ENCODE measurements at regions not wholly inside any gene's neighbourhood (a gene's known extent, or its start where the extent isn't known, plus 50 kb on each side); places are given as distances from the start of the nearest gene placed in this dataset.

DNA sequence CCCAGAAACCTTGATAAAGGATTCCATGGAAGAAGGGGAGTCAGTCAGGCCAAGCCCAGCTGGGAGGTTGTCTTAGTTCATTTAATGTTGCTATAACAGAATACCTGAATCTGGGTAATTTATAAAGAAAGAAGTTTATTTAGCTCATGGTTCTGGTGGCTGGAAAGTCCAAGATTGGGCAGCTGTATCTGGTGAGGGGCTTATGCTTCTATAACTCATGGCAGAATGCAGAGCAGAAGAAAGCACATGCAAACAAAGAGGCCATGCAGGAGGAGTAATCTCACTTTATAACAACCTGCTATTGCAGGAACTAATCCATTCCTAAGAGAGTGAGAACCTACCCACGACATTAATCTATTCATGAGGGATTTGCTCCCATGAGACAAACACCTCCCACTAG, 54.2 kb upstream of the ANKRD1 start:
- ChIA-PET CTCF (interaction anchor here (1.0 to 2.1 kb wide), 5 partner anchors 9 to 276 kb away, joined by 3 to 7 read pairs (median 4); no protein-coding TSS in a partner anchor), POLR2A (no interaction called here)
- DNase-seq (ENCODE audit: extremely low spot score): no peak

DNA sequence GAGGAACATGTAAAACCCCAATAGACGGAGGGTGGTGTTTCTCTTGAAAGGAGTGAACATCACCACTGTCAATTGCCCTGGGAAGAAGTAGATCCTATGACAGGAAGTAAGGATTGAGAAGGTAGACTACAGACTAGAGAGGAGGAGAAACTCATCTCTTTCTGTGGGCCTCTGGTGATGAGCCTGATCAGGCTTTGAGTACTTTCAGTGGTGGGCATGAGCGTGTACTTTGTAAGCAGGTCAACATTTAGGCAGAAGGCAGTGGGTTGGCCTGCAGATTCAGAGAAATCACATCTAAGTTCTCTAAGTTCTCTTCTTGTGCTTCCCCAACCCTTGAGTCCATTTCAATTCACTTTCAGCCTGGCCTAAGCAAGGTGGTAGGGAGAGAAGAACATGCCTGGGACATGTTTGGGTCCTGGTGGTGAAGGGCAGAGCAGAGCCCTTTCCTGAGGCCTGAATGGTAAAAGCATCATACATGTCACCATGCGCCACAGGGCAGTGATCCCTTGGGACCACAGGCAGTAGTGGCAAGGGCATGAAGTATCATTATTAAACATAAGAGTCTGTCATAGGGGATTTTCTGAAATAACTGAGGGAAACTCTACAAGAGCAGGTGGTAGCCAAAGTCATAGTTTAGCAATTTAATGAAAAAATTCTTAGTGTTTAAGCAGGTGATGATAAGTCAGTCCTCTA, 56.4 kb upstream of the ANKRD1 start:
- POLR2A ChIA-PET: no interaction called here
- TF ChIP-seq, protein P1, sequence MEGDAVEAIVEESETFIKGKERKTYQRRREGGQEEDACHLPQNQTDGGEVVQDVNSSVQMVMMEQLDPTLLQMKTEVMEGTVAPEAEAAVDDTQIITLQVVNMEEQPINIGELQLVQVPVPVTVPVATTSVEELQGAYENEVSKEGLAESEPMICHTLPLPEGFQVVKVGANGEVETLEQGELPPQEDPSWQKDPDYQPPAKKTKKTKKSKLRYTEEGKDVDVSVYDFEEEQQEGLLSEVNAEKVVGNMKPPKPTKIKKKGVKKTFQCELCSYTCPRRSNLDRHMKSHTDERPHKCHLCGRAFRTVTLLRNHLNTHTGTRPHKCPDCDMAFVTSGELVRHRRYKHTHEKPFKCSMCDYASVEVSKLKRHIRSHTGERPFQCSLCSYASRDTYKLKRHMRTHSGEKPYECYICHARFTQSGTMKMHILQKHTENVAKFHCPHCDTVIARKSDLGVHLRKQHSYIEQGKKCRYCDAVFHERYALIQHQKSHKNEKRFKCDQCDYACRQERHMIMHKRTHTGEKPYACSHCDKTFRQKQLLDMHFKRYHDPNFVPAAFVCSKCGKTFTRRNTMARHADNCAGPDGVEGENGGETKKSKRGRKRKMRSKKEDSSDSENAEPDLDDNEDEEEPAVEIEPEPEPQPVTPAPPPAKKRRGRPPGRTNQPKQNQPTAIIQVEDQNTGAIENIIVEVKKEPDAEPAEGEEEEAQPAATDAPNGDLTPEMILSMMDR (IDR thresholded peaks at IDR 0.05; ENCODE audit: control extremely low read depth, extremely low read depth, low read depth, missing control alignments): no peak
- DNase-seq (ENCODE audit: extremely low spot score): no peak
- CTCF ChIA-PET: interaction anchor here (3.9 kb wide), 1 partner anchor 66 kb away, joined by 22 read pairs; no protein-coding TSS in a partner anchor

More for the DNA sequence above, 54.2 kb upstream of the ANKRD1 start:
- TF ChIP-seq, protein P1 (IDR thresholded peaks at IDR 0.05; ENCODE audit: control extremely low read depth, extremely low read depth, low read depth, missing control alignments): no peak

DNA sequence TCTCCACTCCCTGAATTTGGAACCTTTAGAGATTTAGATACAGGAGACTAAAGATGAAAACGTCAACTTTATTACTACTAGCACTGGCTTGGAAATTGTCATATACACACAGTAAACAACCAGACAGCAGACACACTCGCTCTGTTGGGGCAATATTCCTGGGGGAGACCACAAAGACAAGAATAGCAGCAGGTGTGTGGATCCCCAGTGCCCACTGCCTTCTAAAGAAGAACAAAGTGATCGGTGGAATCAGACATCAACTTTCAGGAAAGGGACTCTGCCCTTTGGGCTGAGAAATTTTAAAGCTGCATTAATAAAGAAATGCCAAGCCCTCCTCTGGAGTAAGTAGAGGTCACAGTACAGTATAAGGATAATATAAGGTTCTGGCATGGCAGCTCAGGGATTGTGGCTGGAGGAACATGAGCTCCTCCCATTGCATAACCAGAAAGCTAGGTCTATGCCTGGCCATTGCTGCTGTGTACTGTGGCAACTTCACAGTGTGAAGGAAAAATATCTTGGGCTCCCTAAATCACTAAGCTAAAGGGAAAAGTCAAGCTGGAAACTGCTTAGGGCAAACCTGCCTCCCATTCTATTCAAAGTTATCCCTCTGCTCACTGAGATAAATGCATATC, 57.1 kb upstream of the ANKRD1 start:
- POLR2A ChIA-PET: no interaction called here
- DNase-seq (ENCODE audit: extremely low spot score): no peak
- CTCF ChIA-PET: interaction anchor here (0.9 to 8.8 kb wide), 3 partner anchors 9 to 66 kb away, joined by 4 to 55 read pairs (median 22); no protein-coding TSS in a partner anchor
- TF ChIP-seq, protein P1 (IDR thresholded peaks at IDR 0.05; ENCODE audit: control extremely low read depth, extremely low read depth, low read depth, missing control alignments): no peak

DNA sequence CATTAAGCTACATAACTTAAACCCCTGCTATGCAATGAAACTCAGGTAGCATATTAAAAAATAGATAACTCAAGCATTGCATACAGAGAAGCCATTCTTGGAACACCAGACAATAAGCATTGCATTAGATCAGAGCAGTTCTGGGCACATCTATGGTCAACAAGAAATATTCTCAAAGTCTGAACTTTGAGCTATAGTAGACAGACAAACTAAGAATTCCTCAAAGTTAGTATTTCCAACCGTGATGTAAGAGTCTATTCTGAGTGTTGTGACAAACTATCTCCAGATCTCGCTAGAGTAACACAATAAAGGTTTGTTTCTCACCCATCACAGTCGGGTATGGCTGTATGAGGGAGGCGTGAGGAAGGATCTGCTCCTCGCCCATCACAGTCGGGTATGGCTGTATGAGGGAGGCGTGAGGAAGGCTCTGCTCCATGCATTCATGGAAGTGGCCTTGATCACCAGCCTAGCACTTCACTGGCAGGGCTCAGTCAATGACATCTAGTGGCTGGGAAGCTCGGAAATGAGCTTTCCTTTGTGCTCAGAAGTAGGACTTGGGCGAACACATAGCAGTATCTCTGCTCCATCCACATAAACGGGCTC, 61.6 kb upstream of the ANKRD1 start:
- TF ChIP-seq, protein P1 (IDR thresholded peaks at IDR 0.05; ENCODE audit: control extremely low read depth, extremely low read depth, low read depth, missing control alignments): no peak
- POLR2A ChIA-PET: no interaction called here
- CTCF ChIA-PET: interaction anchor here (0.8 to 8.8 kb wide), 7 partner anchors 8 to 71 kb away, joined by 3 to 55 read pairs (median 6); no protein-coding TSS in a partner anchor
- no peak for DNase-seq (ENCODE audit: extremely low spot score)

DNA sequence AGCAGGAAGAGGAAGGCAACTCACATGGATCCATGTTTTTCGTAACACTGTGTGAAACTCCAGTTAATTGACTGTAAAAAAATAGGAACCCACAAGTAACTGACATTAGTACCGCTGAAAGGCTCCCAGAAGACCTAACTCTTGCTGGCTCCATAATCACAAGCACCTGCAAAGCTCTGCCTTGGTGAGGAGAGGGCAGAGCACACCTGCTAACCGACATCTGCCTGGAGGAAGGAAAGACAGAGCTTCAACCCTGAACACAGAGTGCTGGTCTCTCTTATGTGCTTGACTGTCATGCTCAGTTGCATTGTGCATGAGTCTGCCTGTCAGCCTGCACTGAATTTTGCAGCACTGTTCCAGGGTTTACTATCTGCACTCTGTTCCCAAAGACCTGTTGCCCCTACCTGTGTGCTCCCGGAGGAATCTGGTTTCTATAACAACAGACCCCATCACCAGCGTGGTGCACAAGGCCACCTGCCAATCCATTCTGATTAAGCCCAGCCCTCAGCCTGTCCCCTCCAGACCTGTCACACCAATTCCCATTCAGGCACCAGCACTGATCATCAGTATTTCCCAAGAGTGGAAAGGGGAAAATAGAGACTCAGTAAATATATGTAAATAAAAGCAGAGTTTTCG, 63.1 kb upstream of the ANKRD1 start:
- CTCF ChIA-PET: interaction anchor here (1.3 to 8.8 kb wide), 6 partner anchors 11 to 72 kb away, joined by 3 to 55 read pairs (median 6); no protein-coding TSS in a partner anchor
- no peak for DNase-seq (ENCODE audit: extremely low spot score)
- TF ChIP-seq, protein P1 (IDR thresholded peaks at IDR 0.05; ENCODE audit: control extremely low read depth, extremely low read depth, low read depth, missing control alignments): no peak

DNA sequence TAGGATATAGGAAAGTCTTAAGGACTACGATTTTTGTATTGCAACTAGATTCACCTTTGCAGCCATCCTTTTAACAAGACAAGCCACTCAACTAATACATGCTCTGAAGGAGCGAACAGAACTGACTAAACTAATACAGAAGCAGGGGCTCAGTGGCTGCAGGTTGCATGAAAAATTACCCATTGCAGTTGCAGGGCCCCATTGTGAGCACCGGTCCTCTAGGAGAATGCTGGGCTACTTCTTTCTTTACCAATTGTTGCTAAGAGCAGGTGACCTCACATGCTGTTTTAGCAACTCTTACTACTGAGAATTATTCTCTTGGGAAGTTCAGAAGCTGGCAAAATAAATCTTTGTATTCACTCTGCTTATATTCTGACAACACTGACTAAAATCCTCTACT, 64.0 kb upstream of the ANKRD1 start:
- DNase-seq (ENCODE audit: extremely low spot score): no peak
- ChIA-PET CTCF (interaction anchor here (1.1 to 8.8 kb wide), 5 partner anchors 11 to 73 kb away, joined by 3 to 55 read pairs (median 9); no protein-coding TSS in a partner anchor), POLR2A (no interaction called here)
- TF ChIP-seq, protein P1 (IDR thresholded peaks at IDR 0.05; ENCODE audit: control extremely low read depth, extremely low read depth, low read depth, missing control alignments): no peak

More for the DNA sequence above, 63.1 kb upstream of the ANKRD1 start:
- POLR2A ChIA-PET: no interaction called here

All from GM10248 (cell line).